ENCODE measurements at regions not wholly inside any gene's neighbourhood (a gene's known extent, or its start where the extent isn't known, plus 50 kb on each side); places are given as distances from the start of the nearest gene placed in this dataset.
A peak's percentile ranks its signal among the peaks of the same experiment; 100 is the strongest.

DNA sequence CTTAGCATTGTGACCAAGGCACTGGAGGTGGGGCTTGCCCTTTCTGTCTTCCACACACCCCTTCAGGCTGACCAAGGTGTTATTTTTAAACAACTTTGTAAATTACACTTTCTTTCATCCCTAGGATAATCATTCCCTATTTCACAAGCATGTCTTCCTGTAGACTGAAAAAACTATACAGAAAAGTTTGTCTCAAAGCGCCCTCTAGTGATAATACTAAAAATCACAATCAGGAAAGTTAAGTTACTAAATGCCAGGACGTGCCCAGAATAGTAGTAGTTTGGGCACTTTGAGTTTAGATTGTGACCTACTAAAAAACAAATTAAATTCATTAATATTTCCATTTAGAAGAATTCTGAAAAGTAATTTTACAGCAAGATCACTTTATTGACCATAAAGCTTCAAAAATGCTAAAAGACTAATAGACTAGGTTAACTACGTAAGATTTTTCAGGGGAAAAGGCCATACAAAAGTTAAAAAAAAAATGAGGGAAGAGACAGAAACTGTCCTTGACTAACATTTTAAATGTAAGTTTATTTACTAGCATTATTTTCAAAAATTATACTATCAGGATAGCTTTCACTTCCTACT, 123.3 kb upstream of the DUSP22 start:
- peak; percentile 52 for ATAC-seq
- Mint-ChIP-seq H3K4me3 (no peak overlapping the region), H3K36me3 (peaks cover 4% of the 10 kb centered on the region), H3K27me3 (ENCODE audit: low read depth) (peaks cover 4% of the 10 kb centered on the region; the same call in 1 of the 2 replicates), H3K9me3 (peaks cover 30% of the 10 kb centered on the region), H3K27ac (no peak overlapping the region), H3K4me1 (no peaks in the 10 kb centered on the region)
- no peak for DNase-seq (ENCODE audit: low spot score)
- ChIA-PET CTCF (interaction anchor here (0.6 kb wide), 1 partner anchor 20 kb away, joined by 3 read pairs; no protein-coding TSS in a partner anchor), POLR2A (no interaction called here)
- TF ChIP-seq, protein P1, sequence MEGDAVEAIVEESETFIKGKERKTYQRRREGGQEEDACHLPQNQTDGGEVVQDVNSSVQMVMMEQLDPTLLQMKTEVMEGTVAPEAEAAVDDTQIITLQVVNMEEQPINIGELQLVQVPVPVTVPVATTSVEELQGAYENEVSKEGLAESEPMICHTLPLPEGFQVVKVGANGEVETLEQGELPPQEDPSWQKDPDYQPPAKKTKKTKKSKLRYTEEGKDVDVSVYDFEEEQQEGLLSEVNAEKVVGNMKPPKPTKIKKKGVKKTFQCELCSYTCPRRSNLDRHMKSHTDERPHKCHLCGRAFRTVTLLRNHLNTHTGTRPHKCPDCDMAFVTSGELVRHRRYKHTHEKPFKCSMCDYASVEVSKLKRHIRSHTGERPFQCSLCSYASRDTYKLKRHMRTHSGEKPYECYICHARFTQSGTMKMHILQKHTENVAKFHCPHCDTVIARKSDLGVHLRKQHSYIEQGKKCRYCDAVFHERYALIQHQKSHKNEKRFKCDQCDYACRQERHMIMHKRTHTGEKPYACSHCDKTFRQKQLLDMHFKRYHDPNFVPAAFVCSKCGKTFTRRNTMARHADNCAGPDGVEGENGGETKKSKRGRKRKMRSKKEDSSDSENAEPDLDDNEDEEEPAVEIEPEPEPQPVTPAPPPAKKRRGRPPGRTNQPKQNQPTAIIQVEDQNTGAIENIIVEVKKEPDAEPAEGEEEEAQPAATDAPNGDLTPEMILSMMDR (IDR thresholded peaks at IDR 0.05): peak; percentile 32; the same call in 1 of the 2 replicates
- TF ChIP-seq NFATC4 (CRISPR knock-in tag; IDR thresholded peaks at IDR 0.05): no peak

GRCh38 chr6:174036-174435, 118.3 kb upstream of the DUSP22 start:
- Mint-ChIP-seq H3K4me1 (no peaks in the 10 kb centered on the region), H3K27me3 (ENCODE audit: low read depth) (peaks cover 11% of the 10 kb centered on the region), H3K4me3 (no peak overlapping the region), H3K9me3 (peaks cover 49% of the 10 kb centered on the region), H3K36me3 (peaks cover 18% of the 10 kb centered on the region), H3K27ac (no peak overlapping the region)
- TF ChIP-seq SP1 (CRISPR knock-in tag; conservative IDR thresholded peaks at IDR 0.05) (no peak), FOXP1 (CRISPR knock-in tag; IDR thresholded peaks at IDR 0.05; ENCODE audit: borderline replicate concordance) (no peak), TEAD1 (CRISPR knock-in tag; IDR thresholded peaks at IDR 0.05) (no peak), ZBTB21 (CRISPR knock-in tag; IDR thresholded peaks at IDR 0.05; ENCODE audit: borderline replicate concordance) (no peak)
- DNase-seq (ENCODE audit: low spot score): no peak
- ATAC-seq: no peak
- ChIA-PET POLR2A (no interaction called here), CTCF (no interaction called here)

DNA sequence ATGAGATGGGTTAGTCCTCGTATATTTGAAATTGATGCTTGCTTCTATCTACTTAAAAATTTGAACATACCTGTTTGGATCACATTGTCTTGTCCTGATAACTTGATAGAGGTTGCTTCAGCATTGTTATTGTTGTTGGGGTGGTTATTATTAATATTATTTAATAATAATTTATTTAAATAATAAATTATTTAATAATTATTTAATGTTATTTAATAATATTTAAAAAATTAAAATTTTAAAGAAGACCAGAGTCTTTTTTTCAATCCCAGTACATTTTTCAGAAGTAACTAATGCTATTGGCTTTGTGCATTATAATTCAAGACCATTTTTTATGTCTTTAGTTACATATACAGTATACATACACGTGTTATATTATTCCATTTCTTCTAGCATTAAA, 116.6 kb upstream of the DUSP22 start:
- H3K9me3 Mint-ChIP-seq: peaks cover 56% of the 10 kb centered on the region
- ChIA-PET POLR2A (no interaction called here), CTCF (no interaction called here)
- TF ChIP-seq ATF3 (CRISPR knock-in tag; conservative IDR thresholded peaks at IDR 0.05) (no peak), HMGA2 (CRISPR knock-in tag; IDR thresholded peaks at IDR 0.05) (peak; percentile 99)
- peaks cover 23% of the 10 kb centered on the region for H3K36me3 Mint-ChIP-seq
- H3K4me1 Mint-ChIP-seq: no peaks in the 10 kb centered on the region
- DNase-seq (ENCODE audit: low spot score): no peak
- H3K27me3 Mint-ChIP-seq (ENCODE audit: low read depth): peaks cover 11% of the 10 kb centered on the region
- no peak overlapping the region for H3K4me3 Mint-ChIP-seq
- no peak for ATAC-seq
- H3K27ac Mint-ChIP-seq: no peak overlapping the region

GRCh38 chr6:176766-177165, 115.5 kb upstream of the DUSP22 start:
- no peak for ATAC-seq
- no peak overlapping the region for H3K27ac Mint-ChIP-seq
- no peak overlapping the region for H3K4me3 Mint-ChIP-seq
- H3K36me3 Mint-ChIP-seq: peaks cover 21% of the 10 kb centered on the region
- H3K27me3 Mint-ChIP-seq (ENCODE audit: low read depth): peaks cover 10% of the 10 kb centered on the region
- no peak for DNase-seq (ENCODE audit: low spot score)
- ChIA-PET CTCF (no interaction called here), POLR2A (no interaction called here)
- peaks cover 47% of the 10 kb centered on the region for H3K9me3 Mint-ChIP-seq
- no peaks in the 10 kb centered on the region for H3K4me1 Mint-ChIP-seq
- TF ChIP-seq NR2C2 (CRISPR knock-in tag; IDR thresholded peaks at IDR 0.05): no peak
- TF ChIP-seq ATF3 (CRISPR knock-in tag; conservative IDR thresholded peaks at IDR 0.05): no peak
- no peak for TF ChIP-seq OVOL2 (CRISPR knock-in tag; IDR thresholded peaks at IDR 0.05; ENCODE audit: borderline replicate concordance)
- no peak for TF ChIP-seq ZNF416 (CRISPR knock-in tag; IDR thresholded peaks at IDR 0.05)
- TF ChIP-seq RELA (CRISPR knock-in tag; IDR thresholded peaks at IDR 0.05; ENCODE audit: borderline replicate concordance): no peak
- no peak for TF ChIP-seq USF1 (CRISPR knock-in tag; IDR thresholded peaks at IDR 0.05)
- no peak for TF ChIP-seq STAT6 (CRISPR knock-in tag; conservative IDR thresholded peaks at IDR 0.05; ENCODE audit: low read depth)
- TF ChIP-seq ATF1 (CRISPR knock-in tag; IDR thresholded peaks at IDR 0.05): no peak
